IPS DF 4.7 (cell line): ENCODE measurements at regions not wholly inside any gene's neighbourhood (a gene's known extent, or its start where the extent isn't known, plus 50 kb on each side); places are given as distances from the start of the nearest gene placed in this dataset.

ENCODE experiments used
- DNase-seq: peaks from one replicate; pipeline ENCODE4 v3.0.0-alpha.2; 2013; ENCODE audit warnings: low spot score; ENCODE audit errors: extremely low read depth

DNA sequence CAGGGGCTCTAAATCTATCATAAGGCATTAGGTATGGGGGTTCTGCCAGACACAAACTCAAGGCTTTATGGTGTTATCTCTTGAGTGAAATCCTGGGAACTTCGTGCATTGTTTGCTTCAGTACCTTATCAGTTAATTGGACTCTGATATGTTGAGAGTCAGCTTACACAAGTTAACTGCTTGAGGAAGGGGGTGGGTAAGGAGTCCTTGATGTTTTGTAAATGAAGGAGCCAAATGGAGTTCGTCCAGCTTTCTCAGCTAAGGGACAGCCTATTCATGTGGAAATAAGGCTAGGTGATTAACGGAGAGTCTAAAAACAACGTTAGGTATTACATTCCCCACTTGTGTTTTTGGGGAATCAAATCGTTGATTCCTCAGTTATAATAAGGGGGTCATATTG lies 157.4 kb downstream of the TRIM27 start:
- DNase-seq = no peak

DNA sequence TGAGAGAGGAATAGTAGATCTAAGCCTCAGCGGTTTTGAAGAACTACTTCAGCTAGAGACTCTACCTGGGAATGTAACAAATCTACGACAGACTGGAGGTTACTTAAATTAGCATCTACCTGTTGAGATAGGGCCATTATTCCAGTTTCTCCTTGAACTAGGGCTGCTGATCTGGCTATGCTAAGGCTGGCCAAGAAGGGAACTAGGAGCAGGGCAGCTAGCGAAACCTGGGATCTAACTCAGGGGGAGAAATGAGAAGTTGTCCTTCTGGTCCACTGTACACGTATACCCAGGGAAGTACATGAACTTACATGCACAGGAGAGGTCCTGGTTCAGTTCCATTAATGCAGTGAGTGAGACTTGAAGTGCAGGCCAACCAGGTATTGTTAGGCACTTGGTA lies 156.7 kb downstream of the TRIM27 start:
- DNase-seq = no peak

DNA sequence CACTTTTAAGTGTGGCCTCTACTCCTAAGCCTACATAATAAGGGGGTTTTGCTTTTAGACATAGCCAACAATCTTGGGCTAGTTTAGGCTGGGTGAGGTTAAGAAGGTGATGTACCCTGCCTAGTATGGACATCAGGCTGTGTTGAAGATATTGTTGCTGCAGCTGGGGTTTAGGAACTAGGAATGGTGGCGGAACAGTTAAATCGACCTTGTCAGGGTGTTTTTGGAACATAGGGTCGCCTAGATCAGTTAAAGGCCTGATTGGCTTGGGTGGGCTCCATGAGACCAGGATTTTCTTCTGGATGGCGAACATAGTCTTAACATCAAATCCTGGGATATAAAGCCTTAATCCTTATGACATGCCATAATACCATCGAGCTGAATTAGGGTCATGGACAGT lies 156.1 kb downstream of the TRIM27 start:
- DNase-seq = no peak

DNA sequence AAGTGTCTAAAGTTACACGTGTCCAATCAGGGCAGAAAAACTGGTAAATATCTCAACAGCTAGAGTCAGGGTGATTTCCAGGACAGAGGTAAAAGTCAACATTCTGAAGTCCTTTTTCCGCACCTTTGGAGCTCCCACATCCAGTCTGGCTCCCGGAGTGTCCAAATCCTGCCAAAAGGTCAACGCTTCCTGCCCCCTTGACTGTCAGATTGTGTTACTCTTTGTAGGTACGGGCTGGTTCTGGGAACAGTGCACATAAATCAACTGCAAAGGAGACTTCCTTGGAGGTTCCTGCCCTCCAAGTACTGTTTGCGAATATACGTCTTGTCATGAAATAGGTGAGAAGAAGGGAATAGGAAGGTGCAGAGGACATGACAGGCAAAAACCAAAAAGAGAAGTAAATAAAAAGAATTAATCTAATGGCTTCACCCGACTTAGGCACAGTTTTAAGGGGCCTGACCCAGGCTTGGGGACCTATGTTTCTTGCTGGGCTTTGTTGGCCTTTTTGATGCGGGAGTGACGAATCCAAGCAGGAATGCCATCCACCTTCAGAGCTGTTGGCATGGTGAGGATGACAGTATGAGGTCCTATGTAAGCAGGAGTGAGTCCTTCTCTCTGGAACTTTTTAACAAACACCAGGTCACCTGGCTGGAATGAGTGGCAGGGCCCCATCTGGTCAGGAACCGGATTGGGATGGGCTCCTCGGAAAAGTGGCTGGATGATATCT lies 155.4 kb downstream of the TRIM27 start:
- no peak for DNase-seq

DNA sequence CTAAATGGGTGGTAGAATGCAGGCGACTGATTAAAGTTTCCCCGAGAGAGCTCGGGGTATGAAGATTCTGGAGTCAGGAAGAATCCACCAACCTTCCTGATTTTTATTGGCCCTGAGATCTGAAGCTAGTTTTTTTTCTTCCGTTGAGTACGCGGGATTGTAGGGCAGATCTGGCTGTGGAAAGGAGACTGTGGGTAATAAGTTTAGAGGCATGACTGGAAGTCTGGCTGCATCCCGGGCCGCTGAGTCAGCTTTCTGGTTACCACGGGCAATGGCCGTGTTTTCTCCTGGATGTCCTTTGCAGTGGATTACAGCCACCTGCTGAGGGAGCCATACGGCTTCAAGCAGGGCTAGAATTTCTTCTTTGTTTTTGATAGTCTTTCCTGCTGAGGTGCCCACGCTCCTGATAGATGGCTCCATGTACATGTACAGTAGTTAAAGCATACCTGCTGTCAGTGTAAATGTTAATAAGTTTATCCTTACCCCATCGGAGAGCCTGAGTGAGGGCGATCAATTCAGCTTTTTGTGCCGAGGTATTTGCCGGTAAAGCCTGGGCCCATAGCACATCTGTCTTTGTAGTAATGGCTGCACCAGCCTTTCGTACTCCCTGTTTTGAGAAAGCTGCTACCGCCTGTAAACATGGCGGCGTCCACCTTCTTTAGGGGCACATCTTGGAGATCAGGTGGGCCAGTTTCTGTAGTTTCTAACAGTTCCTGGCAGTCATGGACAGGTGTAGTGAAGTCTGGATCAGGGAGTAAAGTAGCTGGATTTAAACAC lies 154.0 kb downstream of the TRIM27 start:
- no peak for DNase-seq

DNA sequence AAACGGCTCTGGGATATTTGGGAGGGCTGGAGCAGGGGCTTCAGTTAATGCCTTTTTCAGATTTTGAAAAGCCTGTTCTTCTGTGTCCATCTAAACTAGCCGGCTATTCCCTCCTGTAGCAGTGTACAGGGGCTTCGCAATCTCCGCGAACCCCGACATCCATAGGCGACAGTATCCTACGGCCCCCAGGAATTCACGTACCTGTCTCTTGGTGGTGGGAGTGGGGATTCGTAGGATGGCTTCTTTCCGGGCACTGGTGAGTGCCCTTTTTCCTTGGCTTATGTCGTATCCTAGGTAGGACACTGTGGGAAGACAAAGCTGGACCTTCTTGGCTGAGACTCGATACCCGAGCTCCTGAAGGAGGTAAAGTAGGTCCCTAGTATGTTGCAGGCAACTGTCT lies 153.1 kb downstream of the TRIM27 start:
- no peak for DNase-seq

DNA sequence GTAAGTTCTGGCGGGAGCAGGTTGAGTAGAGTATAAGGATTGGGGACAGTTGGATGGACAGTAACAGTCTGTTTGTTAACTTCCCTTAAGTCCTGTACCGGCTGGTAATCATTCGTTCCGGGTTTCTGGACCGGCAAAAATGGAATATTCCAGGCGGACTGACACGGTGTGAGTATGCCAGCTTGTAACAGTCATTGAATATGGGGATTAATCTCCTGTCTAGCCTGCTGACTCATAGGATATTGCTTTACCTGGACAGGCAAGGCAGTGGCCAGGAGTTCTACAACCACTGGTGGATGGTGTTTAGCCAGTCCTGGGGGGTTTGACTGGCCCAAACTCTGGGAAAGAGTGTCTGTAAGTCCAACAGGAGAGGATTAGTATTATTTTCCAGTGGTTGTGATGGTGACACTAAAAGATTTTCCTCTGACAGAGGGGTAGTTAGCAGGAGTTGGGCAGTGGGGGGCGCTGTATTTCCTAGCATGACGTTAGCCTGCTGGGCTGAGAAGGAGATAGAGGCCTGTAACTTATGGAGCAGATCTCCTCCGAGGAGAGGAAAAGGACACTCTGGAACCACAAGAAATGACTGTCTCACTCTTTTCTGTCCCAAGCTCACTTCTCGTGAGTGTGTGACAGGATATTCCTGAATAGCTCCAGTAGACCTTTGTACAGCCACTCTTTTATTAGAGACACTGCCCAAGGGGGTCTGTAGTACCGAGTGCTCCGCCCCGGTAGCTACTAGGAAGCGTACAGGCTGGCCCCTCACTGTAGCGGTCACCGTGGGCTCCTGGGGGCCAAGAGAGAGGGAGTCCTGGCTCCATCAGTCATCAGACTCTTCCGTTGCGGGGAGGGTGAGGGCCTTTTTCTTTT lies 152.2 kb downstream of the TRIM27 start:
- DNase-seq = no peak

DNA sequence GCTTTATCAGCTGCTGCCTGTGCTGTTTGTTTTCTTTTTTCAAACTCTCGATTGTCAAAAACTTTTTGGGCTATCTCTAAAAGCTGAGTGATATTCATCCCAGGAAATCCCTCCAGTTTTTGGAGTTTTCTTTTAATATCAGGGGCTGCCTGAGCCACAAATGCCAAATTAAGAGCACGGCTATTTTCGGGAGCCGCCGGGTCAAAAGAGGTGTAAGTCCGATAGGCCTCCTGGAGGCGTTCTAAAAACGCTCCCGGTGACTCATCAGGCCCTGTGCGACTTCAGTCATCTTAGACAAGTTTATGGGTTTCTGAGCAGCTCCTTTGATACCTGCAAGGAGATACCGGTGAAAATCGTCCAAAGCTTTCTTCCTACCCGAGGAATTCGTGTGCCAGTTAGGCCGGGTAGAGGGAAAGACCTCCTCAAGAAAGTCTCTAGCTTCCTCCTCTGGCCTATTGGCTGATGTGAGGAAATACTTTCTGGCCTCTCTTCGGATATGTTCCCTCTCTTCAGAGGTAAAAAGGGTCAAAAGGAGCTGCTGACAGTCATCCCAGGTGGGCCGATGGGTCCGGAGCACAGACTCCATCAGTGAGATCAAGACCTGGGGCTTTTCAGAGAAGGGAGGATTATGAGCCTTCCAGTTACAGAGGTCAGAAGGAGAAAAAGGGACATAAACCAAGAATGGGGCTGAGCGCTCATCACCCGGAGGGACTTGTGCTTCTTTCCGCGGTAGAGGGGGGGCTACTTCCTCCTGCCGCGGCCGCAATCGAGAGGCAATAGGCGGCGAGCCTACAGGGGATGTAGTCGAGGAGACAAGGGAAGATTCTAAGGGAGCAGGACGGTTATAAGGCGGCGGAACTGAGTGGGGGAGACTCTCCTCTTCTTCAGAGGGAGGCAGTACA lies 151.1 kb downstream of the TRIM27 start:
- DNase-seq = no peak

DNA sequence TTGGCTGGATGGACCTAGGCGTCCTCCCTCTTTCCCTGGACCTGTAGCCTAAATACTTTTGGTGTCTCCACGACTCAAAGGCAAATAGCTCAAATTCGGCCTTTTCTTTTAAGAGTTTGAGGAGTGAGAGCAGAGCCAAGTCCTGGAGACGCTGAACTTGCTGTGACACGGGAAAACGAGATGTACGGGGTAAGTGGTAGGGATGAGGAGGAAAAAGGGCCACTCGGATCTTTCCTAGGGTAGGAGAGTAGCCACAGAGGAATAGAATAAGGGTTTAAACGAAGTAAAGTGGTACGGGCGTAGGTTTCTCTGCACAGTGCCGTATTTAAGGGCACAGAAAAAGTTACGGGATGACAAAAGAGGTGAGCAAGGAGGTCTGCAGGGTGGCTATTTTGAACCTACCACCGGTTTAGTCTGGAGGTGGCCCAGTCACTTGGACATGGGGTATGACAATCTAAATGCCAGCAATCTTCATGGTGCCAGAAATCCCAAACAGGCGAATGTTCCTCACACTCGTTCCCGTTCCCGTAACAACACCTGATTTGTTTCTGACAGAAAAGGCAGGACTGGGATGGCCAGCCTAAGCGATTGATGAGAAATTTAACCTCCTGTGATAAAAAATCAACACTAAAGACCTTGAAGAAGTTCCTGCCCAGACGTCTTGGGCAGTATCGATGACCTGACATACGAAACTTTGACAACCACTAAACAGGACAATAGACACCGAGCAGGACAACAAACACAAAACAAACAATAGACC lies 149.3 kb downstream of the TRIM27 start:
- DNase-seq = no peak

DNA sequence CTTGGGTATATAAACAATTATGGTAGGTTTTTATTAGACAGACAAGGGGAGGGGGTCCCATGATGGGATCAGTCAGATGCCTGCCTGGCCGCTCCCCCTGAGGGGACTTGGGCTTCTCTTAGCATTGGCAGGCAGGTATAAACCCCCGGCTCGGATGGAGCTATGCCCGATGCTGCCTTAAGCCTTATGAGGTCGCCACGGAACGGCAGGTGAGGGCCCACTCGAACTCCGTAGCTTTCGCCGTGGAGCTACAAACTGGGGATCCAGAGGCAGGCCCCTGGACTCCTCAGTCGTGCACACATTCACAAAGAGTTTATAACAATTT lies 148.8 kb downstream of the TRIM27 start:
- DNase-seq = no peak

DNA sequence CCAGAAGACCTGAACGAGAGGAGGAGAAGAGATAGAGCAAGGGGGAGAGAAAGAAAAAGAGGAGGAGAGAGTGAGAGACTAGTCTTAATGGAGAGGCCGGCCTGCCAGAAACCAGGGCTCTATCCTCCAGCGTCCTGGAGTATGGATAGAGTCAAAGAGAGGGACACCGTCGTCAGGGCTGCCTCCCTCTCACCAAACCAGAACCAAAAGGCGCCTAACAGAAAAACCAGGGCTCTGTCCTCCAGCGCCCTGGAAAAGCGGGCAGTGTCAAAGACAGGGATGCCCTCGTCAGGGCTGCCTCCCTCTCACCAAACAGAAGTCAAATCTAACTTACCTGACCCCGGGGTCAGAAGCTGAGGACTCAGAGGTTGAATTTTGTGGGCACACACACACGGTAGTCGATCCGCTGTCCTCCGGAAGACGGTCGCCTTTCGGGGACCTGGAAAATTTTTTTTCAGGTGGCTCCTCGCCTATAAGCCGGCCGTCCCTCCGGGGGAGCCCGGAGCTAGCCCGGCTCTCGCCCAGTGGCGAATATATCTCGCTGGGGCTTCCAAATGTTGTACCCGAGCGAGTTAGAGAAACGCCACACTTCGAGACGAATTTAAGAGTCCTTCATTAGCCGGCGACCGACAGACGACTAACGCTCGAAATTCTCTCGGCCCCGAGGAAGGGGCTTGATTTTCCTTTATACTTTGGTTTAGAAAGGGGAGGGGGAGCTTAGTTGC lies 148.2 kb downstream of the TRIM27 start:
- no peak for DNase-seq

DNA sequence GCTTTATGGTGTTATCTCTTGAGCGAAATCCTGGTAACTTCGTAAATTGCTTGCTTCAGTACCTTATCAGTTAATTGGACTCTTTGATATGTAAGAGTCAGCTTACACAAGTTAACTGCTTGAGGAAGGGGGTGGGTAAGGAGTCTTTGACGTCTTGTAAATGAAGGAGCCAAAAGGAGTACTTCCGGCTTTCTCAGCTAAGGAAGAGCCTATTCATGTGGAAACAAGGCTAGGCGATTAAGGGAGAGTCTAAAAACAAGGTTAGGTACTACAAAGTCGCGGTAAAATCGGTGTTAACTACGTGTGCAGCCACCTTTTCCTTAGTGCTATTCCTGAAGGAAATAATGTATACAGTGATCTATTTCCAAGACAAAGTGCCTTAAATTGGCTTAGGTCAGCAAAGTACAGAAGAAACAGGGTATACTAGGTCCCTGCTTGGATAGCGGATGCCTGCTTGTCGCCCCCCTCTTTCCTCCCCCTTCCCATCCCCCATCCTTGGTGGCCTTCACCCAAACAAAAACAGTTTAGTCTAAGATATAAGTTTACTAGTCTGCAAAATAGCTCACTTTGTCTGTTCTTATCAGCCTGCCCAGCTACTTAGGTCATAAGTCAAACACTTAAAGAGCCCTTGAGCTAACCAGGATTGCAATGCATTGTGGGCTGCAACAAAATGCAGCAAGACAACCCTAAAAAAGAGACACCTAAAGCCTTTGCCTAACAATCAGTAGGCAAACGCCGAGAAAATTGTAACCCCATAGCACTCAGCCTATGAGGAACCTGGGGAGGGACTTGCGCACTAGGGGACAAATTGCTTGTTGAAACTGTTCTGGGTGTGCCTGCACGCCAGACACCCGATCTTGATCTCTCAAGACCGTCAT lies 147.3 kb downstream of the TRIM27 start:
- DNase-seq = no peak

DNA sequence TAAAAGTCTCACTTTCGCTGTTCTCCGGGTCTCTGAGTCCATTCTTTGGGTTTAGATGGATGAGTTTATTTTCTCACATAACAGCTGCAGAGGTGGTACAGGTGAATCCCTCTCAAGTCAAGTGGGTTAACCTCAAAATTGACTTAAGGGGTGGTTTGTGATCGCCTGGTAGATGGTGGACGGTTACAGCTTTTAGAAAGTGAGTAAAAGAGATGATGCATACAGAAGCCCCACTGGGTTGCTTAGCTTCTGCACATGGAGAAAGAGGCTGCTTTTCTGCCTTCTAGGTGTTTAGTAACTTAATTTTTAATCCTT lies 146.7 kb downstream of the TRIM27 start:
- no peak for DNase-seq

DNA sequence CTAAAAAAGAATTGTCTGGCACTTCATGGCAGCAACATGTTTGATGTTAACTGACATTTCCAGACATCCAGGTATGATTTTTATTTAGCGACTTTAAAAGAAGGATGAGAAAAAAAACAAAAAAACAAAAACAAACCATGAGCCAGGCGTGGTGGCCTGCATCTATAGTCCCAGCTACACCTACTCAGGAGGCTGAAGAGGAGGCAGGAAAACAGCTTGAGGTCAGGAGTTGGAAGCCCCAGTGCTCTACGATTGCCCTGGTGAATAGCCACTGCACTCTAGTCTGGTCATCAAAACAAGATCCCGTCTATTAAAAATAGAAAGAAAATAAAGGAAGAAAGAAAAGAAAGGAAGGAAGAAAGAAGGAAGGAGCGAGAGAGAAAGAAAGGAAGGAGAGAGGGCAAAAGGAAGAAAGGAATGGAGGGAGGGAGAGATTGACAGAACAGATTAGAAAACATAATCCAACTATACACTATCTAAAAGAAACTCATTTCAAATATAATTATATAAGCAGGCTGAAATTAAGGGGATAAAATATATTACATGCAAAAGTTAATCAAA lies 141.6 kb downstream of the TRIM27 start:
- DNase-seq = no peak

DNA sequence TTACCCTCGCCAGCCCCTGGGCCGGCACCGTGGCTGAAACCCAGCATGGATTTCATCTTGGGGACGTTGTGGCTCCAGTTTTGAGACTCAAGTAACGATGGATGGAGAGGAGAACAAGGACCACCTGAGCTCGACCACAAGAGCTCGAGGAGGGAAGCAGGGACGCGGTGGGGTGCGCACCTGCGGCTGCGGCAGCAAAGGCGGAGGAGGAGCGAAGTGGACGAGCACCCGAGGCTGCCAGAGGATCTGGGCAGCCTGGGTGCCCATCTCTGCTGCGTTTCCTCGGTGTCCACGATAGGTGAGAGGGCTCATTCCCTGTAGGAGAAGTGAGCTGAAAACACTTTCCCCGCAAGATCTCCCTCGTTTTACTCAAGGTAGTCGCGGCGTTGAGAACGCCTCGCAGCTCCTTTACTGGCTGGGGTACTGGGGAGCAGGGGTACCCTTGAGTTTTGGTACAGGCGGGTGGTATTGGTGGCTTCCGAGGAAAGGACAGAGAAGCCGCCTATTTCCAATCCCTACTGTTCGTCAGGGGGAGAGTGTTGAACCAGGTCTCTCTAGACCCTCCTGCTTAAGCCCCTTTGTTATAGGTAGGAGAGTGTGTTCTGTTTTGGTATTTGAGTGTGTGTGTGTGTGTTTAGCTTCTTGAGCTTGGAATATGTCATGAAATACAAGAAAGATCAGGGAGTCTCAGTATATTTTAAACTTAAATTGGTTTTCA lies 137.7 kb downstream of the TRIM27 start:
- DNase-seq = no peak

DNA sequence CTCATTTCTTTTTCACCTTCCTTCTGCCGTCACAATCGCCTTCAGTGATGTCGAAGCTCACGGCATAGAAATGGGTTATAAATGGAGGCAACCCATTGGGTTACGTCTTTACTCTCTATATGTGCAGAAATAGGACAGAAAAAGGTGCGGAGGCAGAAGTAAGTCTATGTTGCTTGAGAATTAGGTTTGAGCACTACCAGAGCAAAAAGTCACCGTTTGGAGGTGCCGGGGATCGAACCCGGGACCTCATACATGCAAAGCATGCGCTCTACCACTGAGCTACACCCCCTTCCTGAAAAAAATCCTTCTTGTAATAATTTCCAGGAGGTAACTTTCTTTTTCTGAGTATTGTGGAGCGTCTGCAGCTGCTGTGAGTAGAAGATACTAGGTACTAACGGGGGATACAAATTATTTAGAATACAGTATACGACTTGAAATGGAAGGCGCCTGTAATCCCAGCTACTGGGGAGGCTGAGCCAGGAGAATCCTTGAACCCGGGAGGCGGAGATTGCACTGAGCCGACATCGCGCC lies 134.2 kb downstream of the TRIM27 start:
- DNase-seq = no peak

DNA sequence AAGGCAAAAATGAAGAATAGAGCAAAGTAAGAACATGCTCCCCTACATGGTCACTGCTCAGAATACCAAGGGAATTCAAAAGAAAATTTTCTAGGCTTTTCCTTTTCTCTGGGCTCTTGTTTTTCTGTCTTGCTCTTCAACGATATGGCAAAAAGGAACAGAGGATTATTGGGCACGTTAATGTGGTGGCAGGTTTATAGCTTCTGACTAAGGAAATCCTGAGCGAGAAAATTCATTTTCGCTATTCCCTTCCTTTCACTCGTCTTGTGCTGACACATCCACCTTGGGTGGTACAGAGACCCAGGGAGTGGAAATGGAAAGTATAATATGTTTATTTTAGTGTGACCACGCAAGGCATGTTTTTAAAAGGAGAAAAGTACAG lies 132.8 kb downstream of the TRIM27 start:
- DNase-seq = no peak
